ENCODE measurements at regions not wholly inside any gene's neighbourhood (a gene's known extent, or its start where the extent isn't known, plus 50 kb on each side); places are given as distances from the start of the nearest gene placed in this dataset.

- TF ChIP-seq, protein P1, sequence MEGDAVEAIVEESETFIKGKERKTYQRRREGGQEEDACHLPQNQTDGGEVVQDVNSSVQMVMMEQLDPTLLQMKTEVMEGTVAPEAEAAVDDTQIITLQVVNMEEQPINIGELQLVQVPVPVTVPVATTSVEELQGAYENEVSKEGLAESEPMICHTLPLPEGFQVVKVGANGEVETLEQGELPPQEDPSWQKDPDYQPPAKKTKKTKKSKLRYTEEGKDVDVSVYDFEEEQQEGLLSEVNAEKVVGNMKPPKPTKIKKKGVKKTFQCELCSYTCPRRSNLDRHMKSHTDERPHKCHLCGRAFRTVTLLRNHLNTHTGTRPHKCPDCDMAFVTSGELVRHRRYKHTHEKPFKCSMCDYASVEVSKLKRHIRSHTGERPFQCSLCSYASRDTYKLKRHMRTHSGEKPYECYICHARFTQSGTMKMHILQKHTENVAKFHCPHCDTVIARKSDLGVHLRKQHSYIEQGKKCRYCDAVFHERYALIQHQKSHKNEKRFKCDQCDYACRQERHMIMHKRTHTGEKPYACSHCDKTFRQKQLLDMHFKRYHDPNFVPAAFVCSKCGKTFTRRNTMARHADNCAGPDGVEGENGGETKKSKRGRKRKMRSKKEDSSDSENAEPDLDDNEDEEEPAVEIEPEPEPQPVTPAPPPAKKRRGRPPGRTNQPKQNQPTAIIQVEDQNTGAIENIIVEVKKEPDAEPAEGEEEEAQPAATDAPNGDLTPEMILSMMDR (IDR thresholded peaks at IDR 0.05), result no peak
- TF ChIP-seq SP1 (CRISPR knock-in tag; conservative IDR thresholded peaks at IDR 0.05), result no peak
- TF ChIP-seq ZNF121 (CRISPR knock-in tag; IDR thresholded peaks at IDR 0.05), result no peak
- TF ChIP-seq ARID4B (CRISPR knock-in tag; IDR thresholded peaks at IDR 0.05; ENCODE audit: borderline replicate concordance), result no peak
- no peak for TF ChIP-seq MAX (CRISPR knock-in tag; IDR thresholded peaks at IDR 0.05)
- no peak for TF ChIP-seq RELA (CRISPR knock-in tag; IDR thresholded peaks at IDR 0.05; ENCODE audit: borderline replicate concordance)
- no peak for TF ChIP-seq ELF4 (CRISPR knock-in tag; IDR thresholded peaks at IDR 0.05; ENCODE audit: low read depth)
- no peak for TF ChIP-seq ZNF317 (CRISPR knock-in tag; IDR thresholded peaks at IDR 0.05; ENCODE audit: borderline replicate concordance, low read depth)
- no peak for TF ChIP-seq SMAD4 (CRISPR knock-in tag; IDR thresholded peaks at IDR 0.05)
- no peak for TF ChIP-seq NFE2L1 (CRISPR knock-in tag; IDR thresholded peaks at IDR 0.05)
- TF ChIP-seq EMX1 (CRISPR knock-in tag; IDR thresholded peaks at IDR 0.05), result no peak
- TF ChIP-seq NR1H2 (CRISPR knock-in tag; IDR thresholded peaks at IDR 0.05), result no peak
Observed at GRCh38 chr11:37409124-37409523, 811.1 kb upstream of the RAG2 start.

Measured in WTC11 (cell line).